ENCODE measurements at regions not wholly inside any gene's neighbourhood (a gene's known extent, or its start where the extent isn't known, plus 50 kb on each side); places are given as distances from the start of the nearest gene placed in this dataset.

DNA sequence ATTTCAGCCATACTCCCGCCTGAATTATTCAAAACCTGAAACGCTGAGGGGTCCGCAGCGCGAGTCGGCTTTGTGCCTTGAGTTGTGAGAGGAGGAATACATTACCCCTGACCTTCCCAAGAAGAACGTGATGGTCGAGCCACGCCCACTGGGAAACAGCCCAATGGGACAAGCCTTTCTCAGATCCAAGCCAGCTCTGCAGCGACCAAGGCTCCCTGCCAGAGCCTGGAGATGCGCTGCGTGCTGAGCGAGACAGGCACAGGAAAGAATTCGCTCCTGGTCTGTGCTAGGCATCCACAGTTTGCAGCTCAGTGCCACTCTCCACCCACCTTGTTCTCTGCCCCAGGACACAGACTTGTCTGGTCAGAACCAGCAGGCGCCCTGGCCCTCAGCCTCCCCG lies 74.1 kb upstream of the GLI2 start:
- H3K4me1 Mint-ChIP-seq (ENCODE audit: low read depth): peaks cover 4% of the 10 kb centered on the region
- peaks cover 24% of the 10 kb centered on the region for H3K9me3 Mint-ChIP-seq (ENCODE audit: low read depth)
- peaks cover 16% of the 10 kb centered on the region for H3K36me3 Mint-ChIP-seq (ENCODE audit: low read depth)
- no peak for DNase-seq (ENCODE audit: low spot score)
- no peak overlapping the region for H3K27ac Mint-ChIP-seq (ENCODE audit: unreplicated experiment)
- TF ChIP-seq, protein P1, sequence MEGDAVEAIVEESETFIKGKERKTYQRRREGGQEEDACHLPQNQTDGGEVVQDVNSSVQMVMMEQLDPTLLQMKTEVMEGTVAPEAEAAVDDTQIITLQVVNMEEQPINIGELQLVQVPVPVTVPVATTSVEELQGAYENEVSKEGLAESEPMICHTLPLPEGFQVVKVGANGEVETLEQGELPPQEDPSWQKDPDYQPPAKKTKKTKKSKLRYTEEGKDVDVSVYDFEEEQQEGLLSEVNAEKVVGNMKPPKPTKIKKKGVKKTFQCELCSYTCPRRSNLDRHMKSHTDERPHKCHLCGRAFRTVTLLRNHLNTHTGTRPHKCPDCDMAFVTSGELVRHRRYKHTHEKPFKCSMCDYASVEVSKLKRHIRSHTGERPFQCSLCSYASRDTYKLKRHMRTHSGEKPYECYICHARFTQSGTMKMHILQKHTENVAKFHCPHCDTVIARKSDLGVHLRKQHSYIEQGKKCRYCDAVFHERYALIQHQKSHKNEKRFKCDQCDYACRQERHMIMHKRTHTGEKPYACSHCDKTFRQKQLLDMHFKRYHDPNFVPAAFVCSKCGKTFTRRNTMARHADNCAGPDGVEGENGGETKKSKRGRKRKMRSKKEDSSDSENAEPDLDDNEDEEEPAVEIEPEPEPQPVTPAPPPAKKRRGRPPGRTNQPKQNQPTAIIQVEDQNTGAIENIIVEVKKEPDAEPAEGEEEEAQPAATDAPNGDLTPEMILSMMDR (IDR thresholded peaks at IDR 0.05): no peak
- H3K27me3 Mint-ChIP-seq (ENCODE audit: low read depth): peaks cover 25% of the 10 kb centered on the region
- H3K4me3 Mint-ChIP-seq (ENCODE audit: unreplicated experiment): no peak overlapping the region

DNA sequence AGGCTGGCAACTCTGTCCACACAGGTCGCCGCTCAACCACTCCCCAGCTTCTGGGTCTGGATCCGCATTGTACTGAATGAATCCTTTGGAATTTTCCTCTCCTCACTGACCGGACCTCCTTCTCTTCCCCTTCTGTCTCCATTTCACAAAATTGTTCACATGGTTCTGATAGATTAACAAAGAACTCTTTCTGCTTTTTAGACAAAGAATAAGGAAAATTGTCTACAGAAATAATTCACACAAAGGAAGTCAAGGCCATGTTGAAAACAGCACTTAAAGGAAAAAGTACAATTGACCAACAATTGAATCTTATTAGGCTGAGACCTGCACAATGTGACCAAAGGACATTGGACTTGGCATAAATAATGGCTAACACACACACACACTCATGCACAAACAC lies 73.6 kb upstream of the GLI2 start:
- TF ChIP-seq, protein P1 (IDR thresholded peaks at IDR 0.05): no peak
- H3K9me3 Mint-ChIP-seq (ENCODE audit: low read depth): peaks cover 27% of the 10 kb centered on the region
- no peak overlapping the region for H3K27ac Mint-ChIP-seq (ENCODE audit: unreplicated experiment)
- no peak overlapping the region for H3K4me3 Mint-ChIP-seq (ENCODE audit: unreplicated experiment)
- H3K4me1 Mint-ChIP-seq (ENCODE audit: low read depth): peaks cover 4% of the 10 kb centered on the region
- DNase-seq (ENCODE audit: low spot score): no peak
- H3K36me3 Mint-ChIP-seq (ENCODE audit: low read depth): peaks cover 19% of the 10 kb centered on the region
- peaks cover 26% of the 10 kb centered on the region for H3K27me3 Mint-ChIP-seq (ENCODE audit: low read depth)

DNA sequence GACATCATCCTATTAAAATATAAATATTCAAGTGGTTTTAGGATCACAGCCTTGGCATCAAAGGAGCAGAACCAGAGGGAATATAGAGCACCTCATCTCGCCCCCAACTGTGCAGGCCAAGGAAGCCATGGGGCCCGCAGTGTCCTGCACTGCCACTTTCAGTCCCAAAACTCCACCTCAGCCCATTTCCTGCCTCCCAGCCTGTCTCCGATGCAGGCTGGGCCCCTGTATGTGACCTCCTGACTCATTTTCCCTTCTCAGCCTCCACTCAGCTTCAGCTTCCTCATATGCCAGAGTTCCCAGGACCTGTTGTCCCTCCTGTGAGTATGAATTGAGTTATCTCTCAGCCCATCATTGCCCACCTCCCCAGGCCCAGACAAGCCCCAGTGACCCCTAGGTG lies 72.9 kb upstream of the GLI2 start:
- H3K4me1 Mint-ChIP-seq (ENCODE audit: low read depth): peaks cover 4% of the 10 kb centered on the region
- H3K27ac Mint-ChIP-seq (ENCODE audit: unreplicated experiment): no peak overlapping the region
- H3K4me3 Mint-ChIP-seq (ENCODE audit: unreplicated experiment): no peak overlapping the region
- no peak for DNase-seq (ENCODE audit: low spot score)
- H3K9me3 Mint-ChIP-seq (ENCODE audit: low read depth): peaks cover 32% of the 10 kb centered on the region
- peaks cover 25% of the 10 kb centered on the region for H3K27me3 Mint-ChIP-seq (ENCODE audit: low read depth)
- TF ChIP-seq, protein P1 (IDR thresholded peaks at IDR 0.05): no peak
- H3K36me3 Mint-ChIP-seq (ENCODE audit: low read depth): peaks cover 21% of the 10 kb centered on the region

DNA sequence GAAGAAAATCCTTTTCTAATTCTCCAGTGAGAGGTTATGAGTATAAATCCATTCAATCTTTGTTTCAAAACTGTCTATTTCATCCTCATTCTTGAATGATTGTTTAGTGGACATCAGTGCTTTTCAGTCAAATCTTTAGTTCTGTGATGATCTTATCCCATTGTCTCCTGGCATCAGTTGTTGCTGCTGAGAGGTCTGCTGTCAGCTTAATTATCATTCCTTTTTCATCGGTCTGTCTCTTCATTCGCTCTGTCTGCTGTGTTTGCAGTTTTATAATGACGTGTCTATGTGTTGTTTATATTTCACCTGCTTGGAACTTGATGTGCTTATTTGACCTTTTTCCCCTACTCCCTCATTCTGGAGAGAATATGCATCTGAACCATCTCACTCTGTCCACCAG lies 69.2 kb upstream of the GLI2 start:
- TF ChIP-seq, protein P1 (IDR thresholded peaks at IDR 0.05): no peak
- Mint-ChIP-seq H3K4me3 (ENCODE audit: unreplicated experiment) (no peak overlapping the region), H3K9me3 (ENCODE audit: low read depth) (peaks cover 41% of the 10 kb centered on the region), H3K27ac (ENCODE audit: unreplicated experiment) (no peak overlapping the region), H3K36me3 (ENCODE audit: low read depth) (peaks cover 23% of the 10 kb centered on the region), H3K27me3 (ENCODE audit: low read depth) (peaks cover 34% of the 10 kb centered on the region), H3K4me1 (ENCODE audit: low read depth) (peaks cover 11% of the 10 kb centered on the region)
- no peak for DNase-seq (ENCODE audit: low spot score)

DNA sequence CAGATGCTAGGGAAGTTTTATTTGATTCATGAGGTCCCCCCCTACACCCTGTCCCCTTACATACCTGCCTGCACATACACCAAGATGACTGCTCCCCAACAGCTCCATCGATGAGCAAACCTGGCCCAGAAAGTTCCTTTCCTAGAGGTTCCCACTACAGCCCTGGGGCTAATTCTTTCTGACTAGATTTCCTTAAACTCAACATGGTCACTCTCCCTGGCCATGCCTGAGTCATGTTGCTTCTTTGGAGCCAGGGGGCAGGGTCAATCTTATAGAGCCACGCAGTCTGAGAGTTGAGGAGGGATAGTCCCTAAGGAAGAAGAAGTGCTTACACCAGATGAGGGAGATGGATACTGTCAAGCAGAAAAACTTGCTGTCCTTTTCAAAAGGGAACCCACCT lies 67.7 kb upstream of the GLI2 start:
- Mint-ChIP-seq H3K27ac (ENCODE audit: unreplicated experiment) (no peak overlapping the region), H3K4me1 (ENCODE audit: low read depth) (peaks cover 11% of the 10 kb centered on the region), H3K9me3 (ENCODE audit: low read depth) (peaks cover 41% of the 10 kb centered on the region), H3K27me3 (ENCODE audit: low read depth) (peaks cover 26% of the 10 kb centered on the region), H3K4me3 (ENCODE audit: unreplicated experiment) (no peak overlapping the region), H3K36me3 (ENCODE audit: low read depth) (peaks cover 23% of the 10 kb centered on the region)
- DNase-seq (ENCODE audit: low spot score): no peak
- TF ChIP-seq, protein P1 (IDR thresholded peaks at IDR 0.05): no peak
